ENCODE measurements at regions not wholly inside any gene's neighbourhood (a gene's known extent, or its start where the extent isn't known, plus 50 kb on each side); places are given as distances from the start of the nearest gene placed in this dataset.

DNA sequence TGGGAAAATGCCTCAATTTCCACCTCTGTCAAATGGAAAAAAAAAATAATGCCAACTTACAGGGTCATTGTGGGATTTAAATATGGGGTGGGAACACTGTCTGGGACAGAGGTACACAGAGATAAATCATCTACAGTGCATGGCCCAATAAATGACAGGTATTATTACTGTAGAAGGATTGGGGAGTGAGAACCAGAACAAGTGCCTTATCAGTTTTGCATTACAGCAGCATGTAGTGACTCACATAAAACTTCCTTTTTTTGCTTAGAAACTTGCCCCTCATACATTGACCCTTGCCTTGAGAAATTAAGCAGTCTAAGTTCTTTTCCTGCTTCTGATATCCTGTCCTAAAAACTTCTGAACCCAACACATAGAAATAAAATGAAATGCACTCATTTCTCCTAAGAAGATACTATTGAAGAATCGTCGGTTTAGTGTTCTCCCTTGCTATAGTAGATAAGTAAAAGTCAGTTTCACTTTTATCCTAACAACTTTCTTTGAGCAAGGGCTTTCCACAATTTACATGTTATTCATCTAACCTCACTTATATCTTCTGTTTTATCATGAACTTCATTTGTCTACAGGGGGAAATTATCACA is 121.0 kb upstream of the HAAO start:
- TF ChIP-seq, protein P1, sequence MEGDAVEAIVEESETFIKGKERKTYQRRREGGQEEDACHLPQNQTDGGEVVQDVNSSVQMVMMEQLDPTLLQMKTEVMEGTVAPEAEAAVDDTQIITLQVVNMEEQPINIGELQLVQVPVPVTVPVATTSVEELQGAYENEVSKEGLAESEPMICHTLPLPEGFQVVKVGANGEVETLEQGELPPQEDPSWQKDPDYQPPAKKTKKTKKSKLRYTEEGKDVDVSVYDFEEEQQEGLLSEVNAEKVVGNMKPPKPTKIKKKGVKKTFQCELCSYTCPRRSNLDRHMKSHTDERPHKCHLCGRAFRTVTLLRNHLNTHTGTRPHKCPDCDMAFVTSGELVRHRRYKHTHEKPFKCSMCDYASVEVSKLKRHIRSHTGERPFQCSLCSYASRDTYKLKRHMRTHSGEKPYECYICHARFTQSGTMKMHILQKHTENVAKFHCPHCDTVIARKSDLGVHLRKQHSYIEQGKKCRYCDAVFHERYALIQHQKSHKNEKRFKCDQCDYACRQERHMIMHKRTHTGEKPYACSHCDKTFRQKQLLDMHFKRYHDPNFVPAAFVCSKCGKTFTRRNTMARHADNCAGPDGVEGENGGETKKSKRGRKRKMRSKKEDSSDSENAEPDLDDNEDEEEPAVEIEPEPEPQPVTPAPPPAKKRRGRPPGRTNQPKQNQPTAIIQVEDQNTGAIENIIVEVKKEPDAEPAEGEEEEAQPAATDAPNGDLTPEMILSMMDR (IDR thresholded peaks at IDR 0.05): no peak
- no peak for TF ChIP-seq POLR2AphosphoS5 (IDR thresholded peaks at IDR 0.05; ENCODE audit: low read depth, low read length)

Data from Panc1 (cell line).